ENCODE measurements at regions not wholly inside any gene's neighbourhood (a gene's known extent, or its start where the extent isn't known, plus 50 kb on each side); places are given as distances from the start of the nearest gene placed in this dataset.

DNA sequence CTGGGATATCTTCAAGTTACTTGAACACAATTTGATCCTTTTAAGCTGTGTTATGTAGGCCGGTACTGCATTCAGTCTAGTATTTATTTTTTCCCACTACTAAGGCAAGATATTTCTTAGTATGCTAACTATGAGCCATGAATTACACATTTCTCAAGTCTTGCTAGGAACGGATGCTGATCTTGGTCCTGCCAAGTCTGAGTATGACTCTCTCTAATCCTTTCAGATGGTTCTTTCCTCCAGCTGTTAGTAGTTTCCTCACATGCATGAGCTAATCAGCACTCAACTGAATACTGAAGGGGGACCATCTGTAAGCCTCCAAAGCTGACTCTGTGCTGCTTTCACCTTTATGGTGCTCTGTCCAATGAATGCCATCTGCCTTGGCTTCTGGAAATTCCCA, 460.3 kb downstream of the KCTD12 start:
- TF ChIP-seq, protein P1, sequence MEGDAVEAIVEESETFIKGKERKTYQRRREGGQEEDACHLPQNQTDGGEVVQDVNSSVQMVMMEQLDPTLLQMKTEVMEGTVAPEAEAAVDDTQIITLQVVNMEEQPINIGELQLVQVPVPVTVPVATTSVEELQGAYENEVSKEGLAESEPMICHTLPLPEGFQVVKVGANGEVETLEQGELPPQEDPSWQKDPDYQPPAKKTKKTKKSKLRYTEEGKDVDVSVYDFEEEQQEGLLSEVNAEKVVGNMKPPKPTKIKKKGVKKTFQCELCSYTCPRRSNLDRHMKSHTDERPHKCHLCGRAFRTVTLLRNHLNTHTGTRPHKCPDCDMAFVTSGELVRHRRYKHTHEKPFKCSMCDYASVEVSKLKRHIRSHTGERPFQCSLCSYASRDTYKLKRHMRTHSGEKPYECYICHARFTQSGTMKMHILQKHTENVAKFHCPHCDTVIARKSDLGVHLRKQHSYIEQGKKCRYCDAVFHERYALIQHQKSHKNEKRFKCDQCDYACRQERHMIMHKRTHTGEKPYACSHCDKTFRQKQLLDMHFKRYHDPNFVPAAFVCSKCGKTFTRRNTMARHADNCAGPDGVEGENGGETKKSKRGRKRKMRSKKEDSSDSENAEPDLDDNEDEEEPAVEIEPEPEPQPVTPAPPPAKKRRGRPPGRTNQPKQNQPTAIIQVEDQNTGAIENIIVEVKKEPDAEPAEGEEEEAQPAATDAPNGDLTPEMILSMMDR (optimal IDR thresholded peaks at IDR 0.05 in 1 of 3, IDR thresholded peaks at IDR 0.05 in 1 of 3, conservative IDR thresholded peaks at IDR 0.05 in 1 of 3; ENCODE audit: extremely low read depth in 1 of 3, insufficient read depth in 2 of 3, low read length in 3 of 3), result no peak
- no peak for TF ChIP-seq EZH2 (IDR thresholded peaks at IDR 0.05; ENCODE audit: low read length)
